NCI-H146 treated with DMSO at 0.1 percent for 48 hours (cell line): ENCODE measurements at regions not wholly inside any gene's neighbourhood (a gene's known extent, or its start where the extent isn't known, plus 50 kb on each side); places are given as distances from the start of the nearest gene placed in this dataset.

Experiments used
- DNase-seq: peaks from one replicate; lab custom pipeline; 2025; ENCODE audit not compliant: unreplicated experiment; lab: John Stamatoyannopoulos, UW

DNA sequence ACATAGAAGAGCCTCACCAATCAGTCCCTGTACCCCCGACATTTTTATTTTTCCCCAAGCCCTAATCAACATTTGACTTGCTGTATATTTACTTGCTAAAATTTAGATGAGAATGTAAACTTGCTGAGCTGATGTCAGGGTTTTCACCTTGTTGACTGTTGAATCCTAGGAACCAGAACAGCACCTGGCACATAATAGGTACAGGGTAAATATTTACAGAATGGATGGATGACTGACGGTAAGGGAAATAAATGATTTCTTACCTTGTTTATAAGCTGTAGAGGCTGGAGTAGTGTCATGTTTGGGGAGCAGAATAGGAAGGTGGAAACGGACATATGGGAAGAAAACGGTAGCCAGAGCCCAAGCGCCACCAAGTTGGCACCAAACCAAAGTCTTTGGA is 107.0 kb upstream of the NUDT12 start:
- peak; percentile 36 for DNase-seq

DNA sequence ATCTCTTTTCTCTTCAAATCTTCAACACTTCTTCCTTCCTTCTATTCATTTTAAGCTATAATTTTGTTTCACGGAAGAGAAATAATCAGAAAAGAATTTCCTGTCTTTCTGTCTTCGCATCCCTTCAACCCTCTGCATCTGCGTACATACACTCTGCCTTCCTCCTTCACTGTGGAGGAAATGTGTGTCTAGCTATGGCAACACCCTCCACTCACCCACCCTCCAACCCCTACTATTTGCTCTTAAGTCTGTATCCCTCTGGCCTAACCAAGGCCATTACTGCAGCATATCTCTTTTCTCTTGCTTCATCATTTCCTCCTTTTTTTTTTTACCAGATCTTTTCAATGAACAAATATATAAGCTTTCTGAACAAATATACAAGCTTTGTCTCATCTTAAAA is 105.7 kb upstream of the NUDT12 start:
- DNase-seq = no peak

DNA sequence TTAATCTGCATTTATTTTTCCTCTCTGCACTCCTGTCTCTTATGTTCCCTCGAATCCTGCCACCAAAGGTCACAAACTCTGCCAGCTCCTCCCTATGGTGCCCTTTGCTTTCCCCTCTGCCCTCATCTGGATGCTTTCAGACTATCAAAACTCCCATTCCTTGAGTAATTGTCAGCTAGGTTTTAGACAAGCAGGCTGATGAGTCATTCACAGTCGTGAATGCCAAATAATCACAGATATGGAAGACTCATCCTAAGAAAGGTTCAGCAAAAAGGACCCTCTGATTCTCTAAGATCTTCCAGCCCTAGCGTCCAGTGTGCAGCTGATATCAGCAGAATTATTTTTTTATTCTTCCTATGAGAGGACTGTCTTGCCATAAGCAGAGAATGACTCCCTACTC is 104.5 kb upstream of the NUDT12 start:
- no peak for DNase-seq

DNA sequence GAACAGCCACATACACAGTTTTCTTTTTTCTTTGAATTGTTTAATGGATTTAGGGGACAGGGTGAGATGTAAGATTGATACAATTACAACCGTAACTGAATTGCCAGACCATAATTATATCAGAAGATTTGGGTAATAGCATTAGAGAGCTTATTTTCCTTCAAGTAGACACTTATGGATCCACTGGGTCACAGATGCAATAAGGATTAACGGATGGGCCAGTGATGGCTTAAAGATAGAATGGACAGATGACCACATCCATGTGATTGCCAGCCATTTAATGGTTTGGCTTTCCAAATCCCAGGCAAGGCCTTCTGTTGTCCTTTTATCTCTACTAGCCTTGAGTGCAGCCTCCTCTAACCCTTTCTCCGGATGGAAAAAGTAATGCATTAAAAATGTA is 94.7 kb upstream of the NUDT12 start:
- DNase-seq = no peak

DNA sequence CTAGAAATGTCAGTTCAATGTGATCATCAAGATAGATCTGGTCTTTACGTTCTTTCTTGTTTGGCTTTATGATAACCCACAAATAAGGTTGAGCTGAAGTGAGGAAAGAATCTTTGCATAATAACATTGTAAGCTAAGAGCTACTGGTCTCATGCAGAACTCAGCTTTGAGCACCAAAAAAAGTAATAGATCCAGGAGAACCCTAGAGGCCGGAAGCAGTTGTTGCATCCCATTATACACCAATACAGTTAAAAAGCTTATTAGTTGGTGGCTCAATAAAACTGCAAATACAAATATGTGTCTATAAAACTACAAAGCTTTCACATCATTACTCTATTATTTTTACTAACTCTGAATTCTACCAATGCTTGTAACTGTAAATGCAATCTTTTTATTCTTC is 85.5 kb upstream of the NUDT12 start:
- DNase-seq = no peak

DNA sequence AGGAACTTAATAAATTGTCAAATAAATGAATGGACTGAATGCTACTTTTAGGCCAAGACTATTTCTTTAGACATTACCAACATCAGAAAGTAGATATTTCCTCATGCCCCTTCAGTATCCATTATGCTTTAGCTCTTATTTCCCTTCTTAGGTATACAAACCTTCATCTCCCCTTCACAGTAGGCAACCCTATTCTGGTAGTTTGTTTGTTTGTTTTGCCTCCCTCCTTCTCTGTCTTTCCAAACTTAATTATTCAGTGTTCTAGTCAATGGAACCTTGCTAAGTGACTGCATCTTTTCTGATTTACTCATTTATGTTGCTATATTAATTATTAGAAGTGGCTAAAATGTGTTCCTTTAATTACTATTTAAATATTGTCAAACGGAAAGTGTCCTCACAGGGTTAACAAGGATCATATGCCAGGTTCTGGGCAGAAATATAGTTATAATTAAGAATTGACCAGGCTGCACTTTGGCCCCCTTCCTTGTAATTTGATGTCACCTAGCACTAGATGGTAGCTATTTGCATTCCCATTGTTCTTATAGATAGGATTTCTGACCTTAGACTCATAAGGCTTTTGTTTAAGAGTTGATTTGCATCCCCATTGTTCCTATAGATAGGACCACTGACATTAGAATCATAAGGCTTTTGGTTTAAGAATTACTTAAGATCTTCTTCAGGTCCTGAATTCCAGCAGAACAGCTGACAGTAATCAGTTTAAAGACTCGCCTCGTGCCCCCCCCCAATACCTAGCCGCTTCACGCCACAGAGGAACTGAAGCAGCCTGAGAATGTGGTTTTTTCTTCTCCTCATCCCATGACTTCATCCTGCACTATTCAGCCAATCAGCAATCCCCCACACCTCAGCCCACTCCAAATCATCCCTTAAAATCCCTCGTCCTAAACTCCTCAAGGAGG is 84.4 kb upstream of the NUDT12 start:
- no peak for DNase-seq

DNA sequence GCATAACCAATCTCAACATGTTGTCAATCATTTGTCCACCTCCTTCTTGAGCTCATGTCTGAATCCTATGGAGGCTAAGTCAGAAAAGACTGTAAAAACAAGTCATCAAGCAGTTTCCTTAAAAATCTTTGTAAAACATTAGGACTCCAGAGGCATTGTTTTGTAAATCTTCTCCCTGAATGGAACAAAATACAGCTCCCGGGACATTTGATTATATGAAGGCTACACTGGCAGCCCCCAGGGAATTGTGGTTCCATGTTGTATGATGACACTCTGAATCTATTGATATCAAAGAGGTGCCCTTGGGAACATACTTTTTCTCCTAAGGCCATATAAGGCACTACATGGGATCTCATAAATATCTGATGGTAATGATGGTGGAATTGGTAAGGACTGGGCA is 83.2 kb upstream of the NUDT12 start:
- DNase-seq = no peak

DNA sequence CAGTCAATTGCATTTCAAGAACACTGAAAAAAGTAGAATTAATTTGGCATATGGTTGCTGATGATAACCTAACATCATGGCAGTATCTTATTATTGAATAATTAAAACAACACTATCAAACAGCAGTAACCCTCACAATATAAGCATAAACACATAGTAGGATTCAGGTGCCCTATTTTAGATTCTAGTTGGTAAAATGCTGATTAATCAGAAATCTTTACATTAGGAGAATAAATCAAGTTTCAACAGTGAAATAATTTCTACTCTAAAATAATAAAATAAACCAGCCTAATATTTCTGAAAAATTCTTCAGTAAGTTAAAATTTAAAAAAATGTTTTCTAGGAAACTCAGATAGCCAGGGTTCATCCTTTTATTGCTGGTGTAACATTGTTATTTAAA is 76.4 kb upstream of the NUDT12 start:
- DNase-seq = no peak

DNA sequence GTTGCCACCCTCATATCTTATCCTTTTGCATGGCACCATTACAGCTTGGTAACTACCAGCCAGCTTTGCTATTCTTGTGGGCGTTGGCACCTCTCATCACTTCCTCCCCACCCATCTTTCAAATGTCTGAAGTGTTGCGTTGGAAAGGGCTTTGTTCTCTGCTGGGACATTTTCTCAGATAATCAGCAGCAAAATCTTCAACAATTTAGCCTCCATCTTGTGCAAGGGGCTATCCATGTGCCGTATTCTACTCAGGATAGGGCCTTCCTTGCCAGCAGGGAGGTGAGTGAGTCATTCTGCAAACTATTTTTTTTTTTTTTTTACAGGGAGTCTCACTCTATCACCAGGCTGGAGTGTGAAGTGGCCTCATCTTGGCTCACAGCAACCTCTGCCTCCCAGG is 62.1 kb upstream of the NUDT12 start:
- DNase-seq = no peak

DNA sequence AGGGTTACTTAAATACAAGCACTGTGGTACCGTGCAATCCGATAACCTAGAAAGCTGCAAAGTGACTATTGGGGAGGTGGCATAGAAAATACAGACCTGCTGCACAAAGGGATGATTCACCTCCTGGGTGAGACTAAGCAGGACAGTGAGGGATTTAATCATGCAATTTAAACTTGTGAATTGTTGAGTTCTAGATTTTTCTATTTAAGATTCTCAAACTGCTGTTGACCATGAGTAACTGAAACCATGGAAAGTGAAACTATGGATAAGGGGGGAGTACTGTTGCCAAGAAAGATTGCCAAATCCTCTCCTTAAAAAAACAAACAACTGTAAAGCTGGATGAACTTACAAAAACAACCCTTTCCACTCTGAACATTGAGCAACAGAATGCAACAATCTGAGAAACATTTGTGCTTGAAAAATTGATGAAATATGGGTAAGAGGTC is 61.5 kb upstream of the NUDT12 start:
- DNase-seq = no peak

DNA sequence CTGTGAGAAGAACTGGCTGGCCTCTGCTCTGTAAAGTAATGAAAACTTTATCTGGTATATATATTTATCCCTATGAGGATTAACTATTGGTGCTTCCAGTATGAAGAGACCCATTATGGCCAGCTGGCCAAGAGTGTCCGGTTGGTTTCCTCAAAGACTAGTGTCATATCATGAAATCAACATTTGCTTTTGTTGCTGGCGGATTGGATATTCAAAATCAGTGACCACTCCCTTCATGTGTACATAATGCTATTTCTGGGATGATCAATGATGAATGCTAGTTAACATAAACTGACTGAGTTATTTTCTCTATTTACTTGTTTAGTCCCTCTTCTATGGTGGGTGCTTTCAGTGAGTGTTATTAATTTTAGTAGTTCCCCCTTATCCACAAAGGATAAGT is 60.8 kb upstream of the NUDT12 start:
- DNase-seq = no peak

DNA sequence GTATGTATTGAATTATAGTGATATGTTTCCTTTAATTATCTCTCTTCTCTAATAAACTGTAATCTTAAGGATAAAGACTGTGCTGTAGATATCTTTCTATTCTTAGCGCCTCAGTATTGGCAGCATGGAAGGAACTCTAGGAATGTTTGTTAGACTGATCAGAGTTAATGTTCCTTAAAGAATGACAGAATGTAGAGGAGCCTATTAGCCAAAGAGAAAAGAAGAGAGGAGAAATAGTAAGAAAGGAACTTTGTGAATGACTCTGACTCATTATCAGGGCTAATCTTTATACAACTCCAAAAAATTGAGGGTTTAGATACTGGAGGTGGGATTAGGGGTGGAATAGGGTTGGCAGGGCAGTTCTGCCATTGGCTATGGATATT is 59.0 kb upstream of the NUDT12 start:
- DNase-seq = no peak

DNA sequence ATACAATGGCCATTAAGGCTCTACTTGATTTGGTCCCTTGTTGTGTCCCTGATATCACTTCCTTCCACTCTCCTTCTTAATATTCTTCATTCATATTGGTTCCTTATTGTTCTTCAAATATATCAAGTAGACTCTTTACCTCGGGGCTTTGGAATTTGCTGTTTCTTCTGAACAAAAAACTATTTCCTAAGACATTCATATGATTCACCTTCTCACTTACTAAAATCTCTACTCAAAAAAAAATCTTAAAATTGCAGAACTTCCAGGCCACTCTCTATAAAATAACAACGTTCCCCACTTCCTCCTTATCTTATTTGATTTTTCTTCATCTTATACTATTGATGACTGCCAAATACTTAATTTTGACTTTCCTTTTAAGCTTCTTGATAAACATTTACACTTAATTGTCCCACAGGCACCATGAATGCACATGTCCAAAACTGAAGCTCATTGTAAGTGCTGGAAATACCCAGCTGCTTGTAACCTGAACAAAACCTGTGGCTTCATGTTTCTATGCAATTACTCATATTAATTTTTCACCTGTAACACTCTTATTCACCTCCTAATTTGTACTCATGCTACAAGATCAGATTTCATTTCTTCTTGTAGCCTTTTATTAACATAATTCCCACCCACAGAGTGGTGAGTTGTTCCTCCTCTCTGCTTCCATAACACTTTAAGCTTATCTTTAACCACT is 58.4 kb upstream of the NUDT12 start:
- peak; percentile 72 for DNase-seq

DNA sequence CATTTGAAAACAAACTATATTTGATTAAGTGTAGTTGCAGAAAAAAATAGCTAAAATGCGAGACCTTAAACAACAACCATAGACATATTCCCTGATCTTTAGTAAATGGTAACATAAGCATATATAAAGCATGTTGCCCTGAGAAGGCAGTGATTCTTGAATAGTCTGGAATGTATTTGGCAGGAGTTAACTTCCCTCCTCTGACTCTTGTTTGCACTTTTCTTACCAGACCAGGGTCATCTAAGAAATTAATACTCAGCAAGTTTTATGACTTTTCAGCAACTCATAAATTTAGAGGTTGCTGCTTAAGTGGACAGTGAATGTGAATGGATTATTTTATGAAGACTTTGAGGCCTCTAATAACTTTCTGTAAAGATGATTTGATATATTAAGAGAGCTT is 55.3 kb upstream of the NUDT12 start:
- no peak for DNase-seq

DNA sequence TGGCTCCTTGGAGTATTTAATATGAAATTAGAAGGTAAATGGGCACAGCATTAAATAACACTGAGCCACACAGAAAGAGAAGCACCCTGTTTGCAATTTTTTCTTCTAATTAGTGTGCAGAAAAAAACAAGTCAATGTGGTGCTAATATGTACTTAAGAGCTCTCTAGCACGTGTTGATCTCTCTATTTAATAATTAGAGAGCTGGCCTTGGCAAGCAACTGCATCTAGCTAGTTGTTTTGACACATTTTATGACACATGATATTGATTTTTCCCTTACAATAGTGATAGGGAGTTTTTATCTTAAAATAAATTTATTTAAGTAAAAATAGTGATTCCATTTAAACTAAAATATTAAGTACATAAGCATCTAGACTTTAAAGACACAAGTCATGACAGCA is 54.5 kb upstream of the NUDT12 start:
- no peak for DNase-seq

DNA sequence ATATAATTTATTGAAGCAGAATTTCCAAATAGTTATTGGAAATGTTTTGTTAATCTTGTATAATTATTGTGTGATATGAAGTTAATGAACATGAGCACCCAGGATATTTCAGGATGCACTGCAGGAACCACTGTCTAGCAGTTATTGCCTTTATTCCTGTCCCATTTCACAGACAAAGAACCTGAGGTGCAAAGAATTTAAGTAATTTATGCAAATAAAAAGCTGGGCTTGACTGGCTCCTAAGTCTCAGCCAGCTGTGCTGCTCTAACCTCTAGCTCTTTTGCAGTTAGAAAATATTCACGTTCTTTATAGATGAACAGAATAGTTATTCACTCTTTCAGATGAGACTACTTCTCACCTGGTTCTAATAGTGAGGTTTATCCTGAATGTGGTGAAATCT is 50.0 kb upstream of the NUDT12 start:
- no peak for DNase-seq
